ENCODE measurements at regions not wholly inside any gene's neighbourhood (a gene's known extent, or its start where the extent isn't known, plus 50 kb on each side); places are given as distances from the start of the nearest gene placed in this dataset.

DNA sequence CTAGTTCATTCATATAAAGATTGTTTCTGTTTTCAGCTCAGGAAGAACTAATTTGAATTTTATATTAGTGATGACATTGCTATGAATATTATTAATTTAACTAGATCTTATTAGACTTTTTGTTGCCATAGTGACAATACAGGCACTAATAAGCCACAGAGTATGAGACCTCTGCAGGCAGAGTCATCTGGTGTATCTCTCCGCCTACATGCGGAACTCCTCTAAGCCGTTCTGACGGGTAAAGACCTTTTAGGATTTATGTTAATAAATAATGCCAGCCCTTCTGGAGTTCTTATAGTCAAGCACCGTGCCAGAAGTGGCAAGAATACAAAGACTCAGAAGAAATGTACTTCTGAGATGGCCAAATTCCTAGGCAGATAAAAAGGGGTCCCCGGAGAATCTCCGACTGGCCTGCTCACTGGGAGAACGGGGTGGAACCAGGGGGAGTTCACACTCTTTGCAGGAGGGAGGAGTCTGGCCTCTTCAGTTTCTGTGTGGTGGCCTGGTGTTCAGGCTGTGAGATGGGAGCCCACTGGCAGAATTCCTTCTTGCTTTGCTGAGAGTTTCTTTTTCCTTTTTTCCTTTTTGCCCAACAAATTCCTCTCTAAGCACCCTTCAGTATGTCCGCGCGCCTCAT, 85.1 kb upstream of the IL12B start:
- TF ChIP-seq, protein P1, sequence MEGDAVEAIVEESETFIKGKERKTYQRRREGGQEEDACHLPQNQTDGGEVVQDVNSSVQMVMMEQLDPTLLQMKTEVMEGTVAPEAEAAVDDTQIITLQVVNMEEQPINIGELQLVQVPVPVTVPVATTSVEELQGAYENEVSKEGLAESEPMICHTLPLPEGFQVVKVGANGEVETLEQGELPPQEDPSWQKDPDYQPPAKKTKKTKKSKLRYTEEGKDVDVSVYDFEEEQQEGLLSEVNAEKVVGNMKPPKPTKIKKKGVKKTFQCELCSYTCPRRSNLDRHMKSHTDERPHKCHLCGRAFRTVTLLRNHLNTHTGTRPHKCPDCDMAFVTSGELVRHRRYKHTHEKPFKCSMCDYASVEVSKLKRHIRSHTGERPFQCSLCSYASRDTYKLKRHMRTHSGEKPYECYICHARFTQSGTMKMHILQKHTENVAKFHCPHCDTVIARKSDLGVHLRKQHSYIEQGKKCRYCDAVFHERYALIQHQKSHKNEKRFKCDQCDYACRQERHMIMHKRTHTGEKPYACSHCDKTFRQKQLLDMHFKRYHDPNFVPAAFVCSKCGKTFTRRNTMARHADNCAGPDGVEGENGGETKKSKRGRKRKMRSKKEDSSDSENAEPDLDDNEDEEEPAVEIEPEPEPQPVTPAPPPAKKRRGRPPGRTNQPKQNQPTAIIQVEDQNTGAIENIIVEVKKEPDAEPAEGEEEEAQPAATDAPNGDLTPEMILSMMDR (IDR thresholded peaks at IDR 0.05; ENCODE audit: low read depth, low read length), result no peak
- TF ChIP-seq MYC (IDR thresholded peaks at IDR 0.05; ENCODE audit: low read depth, low read length), result no peak
- TF ChIP-seq POLR2A (IDR thresholded peaks at IDR 0.05; ENCODE audit: extremely low read depth, insufficient read length), result no peak
